ENCODE measurements at regions not wholly inside any gene's neighbourhood (a gene's known extent, or its start where the extent isn't known, plus 50 kb on each side); places are given as distances from the start of the nearest gene placed in this dataset.
"Not testable (repeated sequence)": the region's sequence is repeated elsewhere in the genome, so short reads cannot be mapped to it uniquely, and the experiment has no call there.

DNA sequence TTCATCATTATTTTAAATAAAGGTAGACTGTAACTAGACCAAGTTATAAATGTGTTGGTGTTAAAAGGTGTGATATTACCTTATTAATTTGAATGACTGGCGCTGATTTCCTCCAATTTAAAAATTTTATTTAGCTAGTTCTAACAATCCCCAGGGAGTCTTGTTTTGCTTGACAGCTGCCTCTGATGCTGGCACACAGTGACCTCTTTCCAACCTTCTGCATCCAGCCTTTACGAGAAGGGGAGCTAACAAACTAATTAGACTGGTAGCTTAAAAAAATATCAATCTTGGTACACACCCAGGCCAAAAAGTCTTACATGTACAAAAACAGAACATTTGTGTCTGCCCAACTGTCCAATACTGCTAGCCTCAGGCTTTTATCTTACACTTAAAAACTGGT lies 51.8 kb upstream of the ENPEP start:
- no peak for ATAC-seq

DNA sequence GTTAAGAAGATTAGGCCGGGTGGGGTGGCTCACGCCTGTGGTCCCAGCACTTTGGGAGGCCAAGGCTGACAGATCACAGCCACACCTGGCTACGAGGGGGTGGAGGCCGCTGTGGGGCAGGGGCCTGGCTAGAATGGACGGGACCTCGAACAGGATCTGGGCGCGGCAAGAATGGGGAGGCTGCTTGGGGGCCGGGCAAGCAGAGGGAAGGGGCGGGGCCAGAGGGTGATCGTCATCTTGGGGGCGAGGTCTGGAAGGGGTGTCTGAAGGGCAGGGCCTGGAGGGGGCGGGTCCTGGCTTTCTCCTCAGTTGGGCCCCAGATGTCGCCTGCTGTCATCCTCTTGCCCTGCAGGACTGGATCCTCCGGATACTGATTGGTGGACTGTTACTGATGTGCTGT lies 57.3 kb upstream of the ENPEP start:
- no peak for ATAC-seq

DNA sequence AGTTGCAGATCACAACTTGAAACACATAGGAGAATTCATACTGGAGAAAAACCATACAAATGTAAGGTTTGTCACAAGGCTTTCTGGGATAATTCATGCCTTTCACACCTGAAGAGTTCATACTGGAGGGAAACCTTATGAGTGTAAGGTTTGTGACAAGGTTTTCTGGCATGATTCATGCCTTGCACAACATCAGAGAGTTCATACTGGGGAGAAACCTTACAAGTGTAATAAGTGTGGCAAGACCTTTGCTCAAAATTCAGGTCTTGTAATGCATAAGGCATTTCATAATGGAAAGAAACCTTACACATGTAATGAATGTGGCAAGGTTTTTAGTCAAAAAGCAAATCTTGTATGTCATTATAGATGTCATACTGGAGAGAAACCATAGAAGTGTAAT lies 58.8 kb upstream of the ENPEP start:
- ATAC-seq: no peak

DNA sequence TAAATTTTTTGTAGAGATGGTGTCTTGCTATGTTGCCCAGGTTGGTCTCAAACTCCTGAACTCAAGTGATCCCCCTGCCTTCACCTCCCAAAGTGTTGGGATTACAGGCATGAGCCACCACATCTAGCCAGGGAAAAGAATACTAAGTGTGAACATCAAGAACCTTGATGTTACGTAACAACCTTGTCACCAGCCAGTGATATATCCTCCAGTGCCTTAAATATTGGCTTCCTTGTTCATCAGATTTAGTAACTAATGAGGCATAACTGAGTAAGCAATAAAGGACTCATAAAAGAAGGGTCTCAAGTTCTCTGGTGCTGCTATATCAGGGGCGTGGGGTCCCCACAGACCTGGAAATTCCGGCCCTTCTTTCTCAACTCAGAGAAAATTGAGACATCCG lies 60.5 kb upstream of the ENPEP start:
- no peak for ATAC-seq

DNA sequence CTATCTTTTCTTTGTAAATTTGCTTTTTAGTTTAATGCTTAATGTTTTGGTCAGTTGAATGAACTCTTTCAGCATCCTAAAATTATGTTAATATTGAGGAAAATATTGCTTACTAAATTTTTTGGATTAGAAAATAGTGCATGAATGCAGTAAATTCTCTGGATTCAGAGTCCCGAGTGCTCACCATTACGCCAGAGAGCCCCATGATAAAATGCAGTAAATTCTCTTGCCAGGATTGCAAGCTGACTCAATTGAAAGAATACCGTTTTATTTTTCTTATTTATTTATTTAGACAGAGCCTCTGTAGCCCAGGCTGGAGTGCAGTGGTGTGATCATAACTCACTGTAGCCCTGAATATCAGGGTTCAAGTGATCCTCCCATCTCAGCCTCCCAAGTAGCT lies 60.9 kb upstream of the ENPEP start:
- no peak for ATAC-seq

DNA sequence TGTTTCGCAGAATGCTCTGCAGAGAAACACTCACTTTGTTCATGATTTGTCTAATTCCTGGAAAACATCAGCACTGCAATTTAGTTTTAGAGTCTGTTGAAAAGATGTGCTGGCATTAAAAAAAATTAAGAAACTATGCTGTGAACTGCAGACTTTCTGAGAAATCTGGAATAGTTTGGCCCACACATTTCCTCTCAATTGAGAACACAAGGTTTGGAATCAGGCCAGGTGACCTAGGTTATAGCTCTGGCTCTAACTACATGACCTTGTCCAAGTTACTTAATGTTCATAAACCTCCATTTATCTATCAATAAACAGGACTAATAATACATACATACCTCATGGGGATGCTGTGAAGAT lies 61.4 kb upstream of the ENPEP start:
- no peak for ATAC-seq

DNA sequence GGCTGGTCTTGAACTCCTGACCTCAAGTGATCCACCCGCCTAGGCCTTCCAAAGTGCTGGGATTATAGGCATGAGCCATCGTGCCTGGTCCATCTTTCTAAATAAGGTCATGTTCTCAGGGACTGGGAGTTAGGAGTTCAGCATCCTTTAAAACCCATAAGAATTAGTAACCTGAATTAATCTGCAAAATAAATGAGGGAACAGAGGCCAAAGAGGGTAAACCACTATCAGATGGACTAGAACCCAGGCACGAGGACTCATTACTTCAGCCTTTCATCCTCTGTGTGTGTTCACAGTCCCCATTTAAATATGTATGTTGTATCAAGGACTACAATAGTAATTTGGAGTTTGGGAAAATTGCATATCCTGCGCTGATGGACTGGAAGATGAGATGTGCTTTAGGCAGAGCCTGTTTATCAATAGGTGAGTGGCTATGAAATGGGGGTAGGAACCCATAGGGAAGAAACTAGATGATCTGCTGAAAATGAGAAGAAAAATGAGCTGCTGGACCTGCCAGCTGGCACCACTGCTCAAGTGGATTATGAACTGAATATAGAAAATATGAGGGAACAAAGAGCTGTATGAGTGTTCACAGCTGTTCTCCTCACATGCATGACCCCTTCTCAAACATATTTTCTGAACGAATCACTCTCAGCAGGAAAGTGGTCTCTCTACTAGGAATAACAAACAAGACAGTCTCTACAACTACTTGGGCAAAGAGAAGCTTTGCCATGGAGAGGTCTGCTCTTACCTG lies 62.0 kb upstream of the ENPEP start:
- ATAC-seq: not testable (repeated sequence)

DNA sequence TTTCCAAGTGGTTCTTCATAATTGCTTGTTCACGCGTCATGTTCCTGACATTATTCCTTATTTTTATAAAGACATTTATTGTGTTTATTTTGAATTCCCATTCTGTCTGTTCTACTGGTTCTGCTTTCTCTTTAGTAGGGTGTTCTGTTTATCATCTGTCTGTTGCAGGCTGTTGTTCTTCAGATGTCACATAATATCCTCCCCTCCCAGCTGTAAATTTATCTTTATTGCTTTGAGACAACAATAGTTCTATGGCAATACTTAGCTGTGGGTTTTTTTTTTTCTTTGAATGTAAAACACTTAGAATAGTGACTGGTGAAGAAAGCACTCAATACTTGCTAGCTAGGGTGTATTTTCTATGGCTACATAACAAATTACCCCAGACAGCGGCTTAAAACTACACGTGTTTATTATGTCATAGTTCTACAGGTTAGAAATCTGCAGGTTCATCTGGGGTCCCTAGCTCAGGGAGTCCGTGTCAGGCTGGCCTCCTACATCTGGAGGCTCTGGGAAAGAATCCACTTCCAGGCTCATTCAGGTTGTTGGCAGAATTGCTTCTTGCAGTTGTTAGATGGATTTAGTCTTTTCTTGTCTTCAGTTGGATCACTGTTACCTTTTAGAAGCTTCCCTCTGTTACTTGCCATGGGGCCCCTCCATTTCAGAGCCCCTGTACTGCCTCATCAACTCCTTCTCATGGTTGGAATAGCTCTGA lies 63.4 kb upstream of the ENPEP start:
- no peak for ATAC-seq

DNA sequence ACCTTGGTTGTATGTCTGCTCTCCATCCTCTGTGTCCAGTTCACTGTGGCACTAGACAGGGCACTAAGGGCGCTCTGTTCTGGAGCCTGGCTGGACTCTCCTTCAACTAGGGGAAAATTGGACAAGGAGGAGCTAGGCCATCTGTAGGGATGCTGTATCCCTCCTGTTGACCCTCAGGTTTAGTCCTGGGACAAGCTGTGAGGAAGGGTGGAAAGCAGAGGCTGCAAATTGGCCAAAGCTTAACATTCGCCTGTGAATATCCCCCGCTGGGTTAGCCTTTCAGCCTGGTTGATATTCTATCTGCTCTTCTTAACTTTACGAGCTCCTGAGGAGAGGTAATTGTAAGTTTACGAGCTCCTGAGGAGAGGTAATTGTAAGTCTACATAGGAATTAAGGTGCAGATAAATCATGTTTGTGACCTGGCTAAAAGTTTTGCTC lies 64.4 kb upstream of the ENPEP start:
- ATAC-seq: no peak

DNA sequence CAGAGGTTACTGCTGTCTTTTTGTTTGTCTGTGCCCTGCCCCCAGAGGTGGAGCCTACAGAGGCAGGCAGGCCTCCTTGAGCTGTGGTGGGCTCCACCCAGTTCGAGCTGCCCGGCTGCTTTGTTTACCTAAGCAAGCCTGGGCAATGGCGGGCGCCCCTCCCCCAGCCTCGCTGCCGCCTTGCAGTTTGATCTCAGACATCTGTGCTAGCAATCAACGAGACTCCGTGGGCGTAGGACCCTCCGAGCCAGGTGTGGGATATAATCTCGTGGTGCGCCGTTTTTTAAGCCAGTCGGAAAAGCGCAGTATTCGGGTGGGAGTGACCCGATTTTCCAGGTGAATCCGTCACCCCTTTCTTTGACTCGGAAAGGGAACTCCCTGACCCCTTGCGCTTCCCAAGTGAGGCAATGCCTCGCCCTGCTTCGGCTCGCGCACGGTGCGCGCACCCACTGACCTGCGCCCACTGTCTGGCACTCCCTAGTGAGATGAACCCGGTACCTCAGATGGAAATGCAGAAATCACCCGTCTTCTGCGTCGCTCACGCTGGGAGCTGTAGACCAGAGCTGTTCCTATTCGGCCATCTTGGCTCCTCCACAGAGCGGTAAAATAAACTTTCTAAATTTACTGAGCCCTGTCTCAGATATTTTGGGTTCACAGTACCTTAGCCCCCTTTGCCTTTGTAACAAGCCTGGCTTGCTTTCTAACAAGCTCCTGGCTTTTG lies 64.9 kb upstream of the ENPEP start:
- ATAC-seq: not testable (repeated sequence)

DNA sequence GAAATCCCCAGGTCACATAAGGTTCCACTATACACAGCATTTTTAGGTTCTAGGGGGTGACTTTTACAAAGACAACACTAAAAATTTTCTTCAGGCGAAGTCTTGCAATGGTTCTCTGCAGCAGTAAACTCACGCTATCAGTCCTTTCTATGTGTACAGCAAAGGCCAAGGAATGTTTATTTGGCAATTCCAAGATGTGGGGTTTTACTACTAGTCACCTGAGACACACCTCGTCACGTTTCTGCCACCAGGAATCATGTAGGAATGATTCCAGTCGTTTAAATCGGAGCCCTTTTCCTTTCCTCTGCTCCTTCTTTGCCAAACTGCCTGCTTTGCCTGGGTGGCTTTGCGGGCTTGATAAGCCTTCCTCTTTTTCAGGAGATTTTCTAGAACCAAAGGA lies 75.9 kb upstream of the ENPEP start:
- ATAC-seq: no peak

DNA sequence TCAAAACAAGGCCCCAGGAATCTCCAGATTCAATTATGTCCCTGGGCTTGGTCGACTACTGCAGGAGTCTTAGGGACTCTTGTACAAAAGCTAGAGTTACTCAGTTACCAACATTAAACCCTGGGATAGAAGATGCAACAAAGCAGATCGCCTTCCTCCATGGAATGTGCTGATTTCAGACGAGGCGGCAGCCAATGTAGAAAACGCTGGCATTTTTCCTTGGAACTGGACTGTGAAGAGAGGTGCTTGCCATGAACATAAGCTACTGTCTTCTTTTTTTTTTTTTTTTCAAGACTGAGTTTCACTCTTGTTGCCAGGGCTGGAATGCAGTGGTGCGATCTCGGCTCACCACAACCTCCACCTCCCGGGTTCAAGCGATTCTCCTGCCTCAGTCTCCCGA lies 76.9 kb upstream of the ENPEP start:
- ATAC-seq: not testable (repeated sequence)

DNA sequence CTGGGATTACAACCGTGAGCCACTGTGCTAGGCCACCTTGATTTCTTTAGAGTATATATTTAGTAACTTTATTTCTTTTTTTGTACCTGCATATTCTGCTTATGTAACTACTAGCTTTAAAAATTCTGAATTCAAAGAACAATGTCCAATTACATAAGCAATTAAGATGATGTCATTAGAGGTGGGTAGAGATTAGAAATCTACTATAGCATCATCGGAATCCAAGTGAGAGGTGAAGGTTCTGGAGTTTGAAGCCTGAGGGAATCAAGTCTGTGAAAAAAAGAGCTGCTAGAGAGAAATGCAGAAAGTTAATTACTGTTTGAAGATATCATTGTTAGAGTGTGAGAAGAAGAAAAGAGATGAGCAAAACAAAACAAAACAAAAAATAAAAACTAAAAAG lies 79.0 kb upstream of the ENPEP start:
- ATAC-seq: no peak

DNA sequence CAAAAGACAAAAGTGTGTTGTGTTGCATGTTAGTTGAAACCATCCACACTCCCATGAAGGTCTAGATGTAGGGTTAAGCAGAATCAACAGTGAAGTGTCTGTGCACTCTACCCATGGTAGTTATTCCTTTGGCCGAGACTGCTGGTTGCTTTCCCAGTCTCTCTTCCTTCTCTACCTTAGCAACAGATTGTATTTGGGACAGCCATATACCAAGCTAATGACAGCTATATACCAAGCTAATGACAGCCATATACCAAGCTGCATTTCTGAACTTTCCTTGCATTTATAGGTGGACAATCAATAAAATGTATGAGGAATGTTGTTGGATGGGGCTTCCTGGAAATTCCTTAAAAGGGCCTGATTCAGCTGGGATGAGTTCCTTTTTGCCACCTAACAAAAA lies 80.5 kb upstream of the ENPEP start:
- no peak for ATAC-seq

DNA sequence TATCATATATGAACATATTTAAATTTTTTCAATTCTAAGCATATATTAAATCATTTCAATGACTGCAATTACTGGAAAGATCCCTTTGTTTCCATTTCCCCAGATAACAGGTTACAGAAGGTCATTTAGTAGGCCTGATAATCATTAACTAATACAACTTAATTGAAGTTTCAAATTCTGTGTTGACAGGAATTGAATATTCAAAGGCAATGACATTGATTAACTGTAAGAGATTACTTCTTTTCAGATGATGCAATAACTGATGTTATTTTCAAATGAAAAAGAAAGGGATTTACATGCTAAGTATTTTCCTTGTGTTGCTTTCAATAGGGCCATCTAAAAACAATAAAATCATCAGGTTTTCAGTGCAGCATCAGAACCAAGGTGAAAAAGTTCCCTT lies 81.1 kb upstream of the ENPEP start:
- no peak for ATAC-seq

DNA sequence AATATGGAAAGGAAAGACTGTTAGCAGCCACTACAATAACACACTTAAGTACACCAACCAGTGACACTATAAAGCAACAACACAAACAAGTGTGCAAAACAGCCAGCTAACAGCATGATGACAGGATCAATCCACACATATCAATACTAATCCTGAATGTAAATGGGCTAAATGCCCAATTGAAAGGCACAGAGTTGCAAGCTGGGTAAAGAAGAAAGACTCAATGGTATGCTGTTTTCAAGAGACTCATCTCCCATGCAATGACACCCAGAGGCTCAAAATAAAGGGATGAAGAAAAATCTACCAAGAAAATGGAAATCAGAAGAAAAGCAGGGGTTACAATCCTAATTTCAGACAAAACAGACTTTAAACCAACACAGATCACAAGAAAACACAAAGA lies 94.2 kb upstream of the ENPEP start:
- no peak for ATAC-seq

DNA sequence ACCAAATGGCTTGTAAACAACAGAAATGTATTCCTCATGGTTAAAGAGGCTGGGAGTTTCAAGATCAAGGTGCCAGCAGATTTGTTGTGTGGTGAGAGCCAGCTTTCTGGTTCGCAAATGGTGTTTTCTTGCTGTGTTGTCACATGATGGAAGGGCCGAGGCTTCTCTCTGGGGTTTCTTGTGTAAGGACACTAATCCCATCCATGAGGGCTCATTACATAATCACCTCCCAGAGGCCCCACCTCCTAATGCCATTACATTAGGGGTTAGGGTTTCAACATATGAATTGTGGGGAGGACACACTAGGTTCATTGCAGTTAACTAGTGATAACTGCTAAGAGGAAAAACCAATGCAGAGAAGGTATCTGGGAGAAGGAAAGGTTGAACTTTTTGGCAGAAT lies 103.5 kb upstream of the ENPEP start:
- no peak for ATAC-seq

DNA sequence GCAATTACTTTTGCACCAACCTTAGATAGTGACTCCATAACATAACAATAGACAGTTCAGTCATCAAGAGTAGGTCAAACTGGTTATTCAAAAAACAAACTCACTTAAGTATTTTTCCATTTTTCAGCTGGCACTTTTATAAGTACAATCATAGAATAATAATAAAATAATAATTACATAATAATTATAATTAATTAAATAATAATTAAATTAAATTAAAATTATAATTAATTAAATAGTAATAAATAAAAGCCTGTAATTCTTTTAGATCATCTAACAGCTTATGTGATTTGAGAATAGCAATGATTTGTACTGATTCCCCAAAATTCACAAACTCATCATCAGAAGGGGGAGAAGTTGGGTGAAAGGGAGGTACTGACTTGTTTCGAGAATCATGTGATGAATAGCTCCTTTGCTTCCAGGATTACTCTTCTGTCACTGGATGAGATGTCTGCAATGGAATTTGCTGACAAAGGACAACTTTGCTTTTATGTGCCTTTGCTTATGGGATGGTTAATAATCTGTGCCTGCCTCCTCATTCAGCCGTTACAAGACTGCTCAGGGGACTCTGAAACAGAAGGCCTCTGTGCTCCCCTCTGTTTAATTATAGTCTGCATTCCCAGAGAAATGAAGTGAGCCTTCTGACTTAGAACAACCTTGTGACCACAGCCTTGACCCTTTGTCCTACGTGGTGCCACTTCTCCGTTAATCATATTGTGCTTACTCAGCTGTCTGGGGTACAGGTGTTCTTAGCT lies 104.8 kb upstream of the ENPEP start:
- ATAC-seq: no peak

DNA sequence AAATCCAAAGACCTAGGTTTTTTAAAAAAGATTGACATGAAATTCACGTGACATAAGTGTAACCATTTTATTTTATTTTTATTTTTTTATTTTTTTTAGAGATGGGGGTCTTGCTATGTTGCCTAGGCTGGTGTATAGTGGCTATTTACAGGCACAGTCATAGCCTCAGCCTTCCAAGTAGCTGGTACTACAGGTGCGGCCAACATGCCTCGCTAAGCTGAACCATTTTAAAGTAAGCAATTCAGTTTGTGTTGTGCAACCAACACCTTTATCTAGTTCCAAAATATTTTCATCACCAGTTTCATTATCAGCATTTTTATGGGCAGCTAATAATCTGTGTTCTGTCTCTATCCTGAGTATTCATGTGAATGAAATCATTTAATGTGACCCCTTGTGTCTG lies 107.5 kb upstream of the ENPEP start:
- ATAC-seq: no peak

DNA sequence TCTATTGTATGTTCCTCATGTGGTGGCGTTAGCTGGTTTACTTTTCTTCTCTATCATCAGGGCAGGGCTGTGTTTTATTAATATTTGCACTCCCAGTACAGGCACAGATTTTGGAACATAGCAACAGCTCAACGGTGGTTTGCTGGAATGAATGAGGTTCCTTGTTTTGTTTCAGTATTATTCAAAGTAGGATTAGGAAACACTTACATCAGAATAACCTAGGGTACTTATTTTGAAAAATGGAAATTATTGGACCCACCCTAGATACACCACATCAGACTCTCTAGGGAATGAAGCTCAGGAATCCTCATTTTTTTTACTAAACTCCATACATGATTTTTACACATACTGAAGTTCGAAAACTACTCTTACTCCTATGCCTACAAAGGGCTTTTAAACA lies 108.8 kb upstream of the ENPEP start:
- no peak for ATAC-seq

DNA sequence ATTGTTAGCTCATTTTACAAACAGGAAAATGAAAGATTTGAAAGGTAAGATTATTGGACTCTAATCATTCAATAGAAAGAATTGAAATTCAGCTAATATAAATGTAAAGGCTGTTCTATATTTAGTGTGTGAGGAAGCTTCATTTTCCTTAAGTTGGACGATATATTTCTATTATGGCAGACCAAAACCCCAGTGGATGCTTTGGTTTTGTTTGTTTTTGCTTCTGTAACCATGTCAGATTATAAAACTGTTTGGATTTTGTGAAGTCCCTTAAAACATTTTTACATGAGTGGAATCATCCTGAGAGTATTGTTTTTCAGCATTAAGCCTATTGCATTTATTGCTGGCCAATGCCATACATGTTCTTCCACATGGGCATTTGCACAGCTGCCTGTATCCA lies 110.2 kb upstream of the ENPEP start:
- no peak for ATAC-seq

DNA sequence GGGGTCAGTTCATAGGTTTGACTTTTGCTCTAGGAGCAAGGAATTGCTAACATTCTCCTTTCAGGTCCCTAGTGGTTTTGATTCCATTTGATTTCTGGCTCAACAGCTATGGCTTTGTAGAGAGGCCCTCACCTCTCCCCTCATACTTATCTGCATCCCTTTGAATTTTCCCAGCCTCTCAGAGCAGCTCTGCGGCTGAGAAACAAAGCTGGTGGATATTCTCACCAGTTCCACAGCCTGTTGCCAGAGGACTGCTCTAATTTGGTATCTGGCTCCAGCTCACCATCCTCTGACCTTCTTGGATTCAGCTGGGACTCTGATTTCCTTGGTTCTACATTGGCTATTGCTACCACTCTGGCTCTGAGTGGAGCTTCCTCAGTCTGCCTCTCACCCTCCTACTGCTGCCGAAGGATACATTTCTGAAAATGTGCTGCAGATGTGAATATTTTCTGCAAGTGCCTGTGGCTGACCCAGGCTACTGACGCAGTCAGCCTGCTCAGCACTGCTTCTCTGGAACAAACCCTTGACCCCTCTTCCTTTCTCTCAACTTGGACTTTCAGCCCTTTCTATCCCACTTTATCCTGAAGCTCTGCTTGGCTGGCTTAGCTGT lies 110.9 kb upstream of the ENPEP start:
- no peak for ATAC-seq

DNA sequence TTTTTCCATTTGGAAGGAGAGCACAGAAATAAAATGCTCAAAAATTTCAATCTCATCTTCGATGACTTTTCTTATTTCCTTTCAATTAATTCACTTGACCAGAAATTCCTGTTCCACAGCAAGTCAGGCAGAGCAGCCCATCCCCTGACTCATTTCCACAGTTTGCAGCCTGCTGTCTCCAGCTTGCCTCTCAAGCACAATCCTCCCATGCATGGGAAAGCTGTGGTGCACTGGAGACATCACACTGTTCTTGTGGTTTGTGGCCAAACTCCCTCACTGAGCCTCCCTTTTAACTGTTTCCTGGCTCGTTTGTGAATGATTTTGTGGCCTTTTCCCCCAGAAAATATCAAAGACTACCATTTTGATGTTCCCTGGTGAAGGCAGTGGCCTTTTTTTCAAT lies 114.0 kb upstream of the ENPEP start:
- no peak for ATAC-seq
